ENCODE measurements at regions not wholly inside any gene's neighbourhood (a gene's known extent, or its start where the extent isn't known, plus 50 kb on each side); places are given as distances from the start of the nearest gene placed in this dataset.

- TF ChIP-seq CTCF (IDR thresholded peaks at IDR 0.05), result no peak
- Histone ChIP-seq H3K9me3 (no peaks in the 10 kb centered on the region), H3K36me3 (ENCODE audit: low read depth) (no peaks in the 10 kb centered on the region), H3K4me1 (ENCODE audit: low read depth) (peaks cover 3% of the 10 kb centered on the region), H3K4me3 (no peak overlapping the region)
- no peak for ATAC-seq
- DNase-seq, result no peak
- intact Hi-C loops (cut with DNase I, micrococcal nuclease), result no loop called here
These were observed 78.7 kb upstream of the CXCL12 start for GRCh38 chr10:44463511-44464121.

GRCh38 chr10:44464503-44464902 is 79.6 kb upstream of the CXCL12 start:
- no peak for TF ChIP-seq CTCF (IDR thresholded peaks at IDR 0.05)
- H3K36me3 ChIP-seq (ENCODE audit: low read depth), result no peaks in the 10 kb centered on the region
- peaks cover 3% of the 10 kb centered on the region for H3K4me1 ChIP-seq (ENCODE audit: low read depth)
- ATAC-seq (no peak), DNase-seq (no peak)
- H3K9me3 ChIP-seq, result no peaks in the 10 kb centered on the region
- intact Hi-C loops (cut with DNase I, micrococcal nuclease), result no loop called here
- H3K4me3 ChIP-seq, result no peak overlapping the region

- intact Hi-C loops (cut with DNase I, micrococcal nuclease), result no loop called here
- no peaks in the 10 kb centered on the region for H3K36me3 ChIP-seq (ENCODE audit: low read depth)
- H3K4me1 ChIP-seq (ENCODE audit: low read depth), result no peaks in the 10 kb centered on the region
- no peaks in the 10 kb centered on the region for H3K9me3 ChIP-seq
- no peak for DNase-seq
- TF ChIP-seq CTCF (IDR thresholded peaks at IDR 0.05), result no peak
- no peak overlapping the region for H3K4me3 ChIP-seq
- no peak for ATAC-seq
These were observed 80.7 kb upstream of the CXCL12 start for GRCh38 chr10:44465401-44466115.

- no peak overlapping the region for H3K4me3 ChIP-seq
- ATAC-seq (no peak), DNase-seq (no peak)
- intact Hi-C loops (cut with DNase I, micrococcal nuclease), result no loop called here
- no peaks in the 10 kb centered on the region for H3K36me3 ChIP-seq (ENCODE audit: low read depth)
- no peak for TF ChIP-seq CTCF (IDR thresholded peaks at IDR 0.05)
- no peaks in the 10 kb centered on the region for H3K4me1 ChIP-seq (ENCODE audit: low read depth)
- H3K9me3 ChIP-seq, result no peaks in the 10 kb centered on the region
These were observed 81.3 kb upstream of the CXCL12 start for GRCh38 chr10:44466236-44466635.

- TF ChIP-seq CTCF (IDR thresholded peaks at IDR 0.05), result no peak
- no peak for ATAC-seq
- Histone ChIP-seq H3K36me3 (ENCODE audit: low read depth) (no peaks in the 10 kb centered on the region), H3K9me3 (no peaks in the 10 kb centered on the region), H3K4me3 (no peak overlapping the region), H3K4me1 (ENCODE audit: low read depth) (no peaks in the 10 kb centered on the region)
- no peak for DNase-seq
- intact Hi-C loops (cut with DNase I, micrococcal nuclease), result no loop called here
These were observed 82.2 kb upstream of the CXCL12 start for GRCh38 chr10:44467090-44467489.

Data from mucosa of descending colon (tissue), 3 donors.